Non-pigmented ciliary epithelial cell (primary cell): ENCODE measurements at regions not wholly inside any gene's neighbourhood (a gene's known extent, or its start where the extent isn't known, plus 50 kb on each side); places are given as distances from the start of the nearest gene placed in this dataset.
"Not testable (repeated sequence)": the region's sequence is repeated elsewhere in the genome, so short reads cannot be mapped to it uniquely, and the experiment has no call there.

Experiments used
- DNase-seq: peaks from one replicate; pipeline ENCODE4 v3.0.0-alpha.2; 2010; ENCODE audit warnings: low read depth

DNA sequence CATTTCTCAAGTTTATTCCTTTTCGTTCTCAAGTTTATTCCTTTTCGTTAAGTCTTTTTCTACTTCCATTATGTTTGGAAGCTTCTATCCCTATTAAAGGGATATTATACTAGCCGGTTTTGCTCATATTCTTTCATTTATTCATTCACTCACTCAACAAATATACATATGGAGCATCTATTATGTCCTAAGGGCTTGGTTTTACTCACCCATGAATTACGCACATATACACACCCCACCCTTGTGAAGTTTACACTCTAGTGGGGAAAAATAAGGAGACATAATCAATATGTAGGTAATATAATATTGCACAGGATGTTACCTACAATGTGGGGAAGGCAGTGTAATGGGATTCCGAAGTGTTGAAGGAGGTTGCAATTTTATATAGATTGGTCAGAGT is 90.5 kb downstream of the ACTL7B start:
- no peak for DNase-seq

DNA sequence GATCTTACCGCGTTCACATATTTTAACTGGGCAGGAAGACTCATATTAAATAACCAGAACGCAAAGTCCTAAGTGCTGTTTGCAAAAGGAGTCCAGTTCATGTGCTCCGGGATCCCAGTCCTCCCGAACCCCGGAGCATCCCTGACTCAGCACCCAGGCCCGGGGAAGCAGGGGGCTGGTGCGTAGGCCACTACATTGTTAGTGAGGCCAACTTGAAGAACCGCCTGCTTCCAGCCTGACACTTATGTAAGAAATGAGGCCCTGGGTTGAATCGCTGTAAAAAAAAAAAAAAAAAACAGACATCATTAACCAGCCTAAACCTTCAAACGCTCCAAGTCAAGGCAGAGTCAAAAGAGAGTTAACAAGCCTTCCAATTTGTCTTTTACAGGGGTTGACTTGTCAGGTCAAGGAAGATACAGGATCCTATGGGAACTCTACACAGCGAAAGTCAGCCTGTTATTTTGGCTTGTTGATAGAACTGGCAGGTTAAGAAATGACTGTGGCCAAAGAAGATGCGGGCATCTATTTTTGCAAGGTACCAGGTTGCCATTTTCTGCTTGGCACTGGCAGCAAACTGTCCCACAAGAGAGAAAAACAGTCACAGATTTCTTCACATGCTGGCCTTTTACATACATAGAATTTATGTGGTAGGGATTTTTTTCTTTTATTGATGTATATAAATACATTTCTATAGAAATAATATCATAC is 93.3 kb downstream of the ACTL7B start:
- DNase-seq = no peak

DNA sequence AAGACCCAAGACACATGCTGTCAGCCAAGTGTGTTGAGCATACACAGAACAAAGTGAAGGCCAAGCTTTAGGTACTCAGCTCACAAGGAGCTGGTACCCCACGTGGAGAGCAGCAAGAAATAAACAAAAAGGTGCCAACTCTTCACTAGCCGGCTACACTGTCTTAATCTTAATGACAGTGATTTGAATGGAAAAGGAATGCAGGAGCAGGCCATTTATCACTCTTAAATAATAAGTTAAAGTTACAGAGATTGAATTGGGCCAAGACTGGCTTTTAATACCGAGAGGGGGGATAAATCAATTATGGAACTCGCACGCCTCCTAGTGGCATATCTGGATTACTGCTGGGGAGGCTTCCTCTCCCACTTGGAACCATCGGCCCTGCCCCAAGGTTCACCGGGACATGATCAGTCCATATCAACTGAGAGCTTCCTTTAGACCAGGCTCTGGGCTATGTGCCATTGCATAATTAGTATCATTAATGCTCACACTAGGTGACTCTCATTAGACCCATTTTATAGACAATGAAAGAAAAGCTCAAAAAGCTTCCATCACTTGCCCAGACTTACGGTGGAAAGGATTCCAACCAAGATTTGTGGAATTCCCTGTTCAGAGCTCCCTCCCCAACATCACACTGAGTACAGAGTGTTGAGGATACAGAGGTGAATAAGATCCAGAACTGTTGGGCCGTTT is 94.0 kb downstream of the ACTL7B start:
- DNase-seq = no peak

GRCh38 chr9:108760841-108761240 is 94.9 kb downstream of the ACTL7B start:
- no peak for DNase-seq

- DNase-seq = no peak
Observed at GRCh38 chr9:108759835-108760234, 96.0 kb downstream of the ACTL7B start.

- DNase-seq = no peak
Observed at GRCh38 chr9:108759399-108759798, 96.4 kb downstream of the ACTL7B start.

GRCh38 chr9:108756746-108757490 is 98.9 kb downstream of the ACTL7B start:
- no peak for DNase-seq

GRCh38 chr9:108755979-108756378 is 99.8 kb downstream of the ACTL7B start:
- DNase-seq = no peak

- no peak for DNase-seq
Observed at GRCh38 chr9:108751369-108751768, 104.4 kb downstream of the ACTL7B start.

DNA sequence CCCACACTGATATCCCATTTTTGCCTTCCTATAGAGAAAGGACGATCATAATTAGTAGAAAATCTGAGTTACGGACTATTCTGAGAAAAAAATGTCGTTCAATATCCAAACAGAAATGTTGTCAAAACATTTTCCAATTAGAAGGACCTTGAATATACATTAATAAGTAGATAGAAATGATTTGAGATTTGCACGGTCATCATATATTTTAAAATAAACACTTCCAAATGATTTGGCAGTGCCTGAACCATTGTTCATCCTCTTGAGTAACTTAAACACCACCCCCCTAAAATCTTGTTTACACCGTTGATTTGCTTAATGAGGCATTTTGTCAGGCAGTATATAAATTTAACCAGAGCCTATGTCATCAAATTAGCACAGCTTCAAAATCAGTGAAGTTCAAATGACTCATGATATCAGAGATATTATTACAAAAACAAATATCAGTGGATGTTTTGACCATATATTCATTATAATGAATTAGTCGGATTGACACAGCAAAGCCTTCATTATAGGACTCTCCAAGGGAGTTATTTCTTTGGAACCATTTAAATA is 105.0 kb downstream of the ACTL7B start:
- no peak for DNase-seq

- no peak for DNase-seq
Observed at GRCh38 chr9:108748776-108749175, 107.0 kb downstream of the ACTL7B start.

DNA sequence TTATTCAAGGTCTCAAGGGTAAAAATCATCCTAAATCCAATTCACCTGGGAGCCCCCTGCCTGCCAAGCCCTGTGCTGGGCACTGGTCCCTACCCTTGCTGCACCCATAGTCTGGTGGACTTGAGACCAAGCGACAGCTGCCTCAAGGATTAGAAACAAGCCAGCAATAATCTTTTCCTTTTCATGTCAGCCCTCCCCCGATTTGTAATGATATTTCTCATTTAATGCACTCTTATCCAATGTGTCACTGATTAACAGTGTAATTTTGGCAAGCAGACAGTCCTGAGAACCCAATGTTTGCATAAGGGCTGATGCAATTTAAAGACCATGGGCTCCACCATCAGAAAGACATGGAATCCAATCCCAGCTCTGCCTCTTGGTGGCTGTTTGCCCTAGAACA is 108.9 kb downstream of the ACTL7B start:
- DNase-seq = no peak

- DNase-seq = no peak
Observed at GRCh38 chr9:108746001-108746400, 109.8 kb downstream of the ACTL7B start.

GRCh38 chr9:108744641-108745040 is 111.1 kb downstream of the ACTL7B start:
- no peak for DNase-seq

GRCh38 chr9:108743901-108744371 is 111.8 kb downstream of the ACTL7B start:
- DNase-seq = no peak

DNA sequence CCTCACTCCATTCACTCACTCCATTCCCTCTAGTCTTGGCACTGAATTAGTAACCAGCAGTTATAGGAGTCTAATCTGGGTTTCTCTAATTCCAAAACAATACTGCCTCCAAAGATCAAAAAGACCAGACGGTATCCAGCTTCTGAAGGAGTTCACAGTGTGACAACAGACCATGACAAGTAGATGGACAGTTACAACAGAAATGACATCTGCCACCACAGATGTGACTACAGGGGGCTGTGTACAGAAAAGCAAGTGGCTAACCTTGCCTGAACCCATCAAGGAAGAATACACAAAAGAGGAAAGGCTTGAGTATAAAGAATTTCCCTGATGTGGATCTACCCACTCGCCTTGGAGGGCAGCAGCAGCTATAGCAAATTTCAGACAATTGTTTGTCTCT is 112.4 kb downstream of the ACTL7B start:
- no peak for DNase-seq

GRCh38 chr9:108742191-108742590 is 113.6 kb downstream of the ACTL7B start:
- no peak for DNase-seq

DNA sequence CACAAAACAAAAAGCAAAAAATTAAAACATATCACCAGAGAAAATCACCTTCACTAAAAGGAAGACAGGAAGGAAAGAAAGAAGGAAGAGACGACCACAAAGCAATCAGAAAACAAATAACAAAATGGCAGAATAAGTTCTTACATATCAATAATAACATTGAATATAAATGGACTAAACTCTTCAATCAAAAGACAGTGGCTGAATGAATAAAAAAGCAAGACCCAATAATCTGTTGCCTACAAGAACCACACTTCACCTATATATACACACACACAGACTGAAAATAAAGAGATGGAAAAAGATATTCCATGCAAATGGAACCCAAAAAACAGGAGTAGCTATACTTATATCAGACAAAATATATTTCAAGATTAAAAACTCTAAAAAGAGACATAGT is 124.5 kb downstream of the ACTL7B start:
- not testable (repeated sequence) for DNase-seq

DNA sequence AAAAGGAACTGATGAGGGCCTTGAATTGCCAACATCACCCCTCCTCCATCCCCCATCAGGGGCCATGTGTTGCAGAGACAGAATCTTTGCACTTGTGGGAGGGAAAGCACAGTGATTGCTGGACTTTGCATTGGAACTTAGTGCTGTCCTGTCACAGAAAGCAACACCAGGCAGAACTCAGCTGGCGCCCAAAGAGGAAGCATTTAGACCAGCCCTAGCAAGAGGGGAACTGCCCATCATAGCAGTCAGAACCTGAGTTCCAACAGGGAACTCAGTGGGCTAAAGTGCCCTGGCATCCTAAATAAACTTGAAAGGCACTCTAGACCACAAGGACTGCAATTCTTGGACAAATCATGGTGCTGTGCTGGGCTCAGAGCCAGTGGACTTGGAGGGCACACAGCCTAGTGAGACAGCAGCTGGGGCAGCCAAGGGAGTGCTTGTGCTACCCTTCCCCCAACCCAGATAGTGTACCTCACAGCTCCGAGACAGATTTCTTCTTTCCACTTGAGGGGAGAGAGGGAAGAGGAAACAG is 128.1 kb downstream of the ACTL7B start:
- DNase-seq = no peak

DNA sequence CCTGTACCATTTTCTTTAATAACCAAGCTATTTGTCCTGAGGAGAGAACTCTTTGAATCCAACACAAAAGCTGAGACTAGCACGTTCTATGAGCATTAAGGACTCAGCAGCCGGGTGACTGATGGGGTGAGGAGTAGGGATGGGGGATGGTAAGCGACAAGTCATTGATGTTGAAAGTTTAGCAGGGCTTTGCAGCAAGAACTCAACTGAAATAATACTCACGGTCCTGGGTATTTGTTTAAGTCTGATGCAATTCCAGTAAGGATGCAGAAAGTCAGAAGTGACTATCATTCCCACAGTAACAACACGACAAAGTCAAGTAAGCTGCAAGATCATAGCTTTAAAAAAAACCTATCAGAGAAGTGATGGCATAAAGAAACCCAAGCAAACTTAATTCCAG is 131.1 kb downstream of the ACTL7B start:
- DNase-seq = no peak

DNA sequence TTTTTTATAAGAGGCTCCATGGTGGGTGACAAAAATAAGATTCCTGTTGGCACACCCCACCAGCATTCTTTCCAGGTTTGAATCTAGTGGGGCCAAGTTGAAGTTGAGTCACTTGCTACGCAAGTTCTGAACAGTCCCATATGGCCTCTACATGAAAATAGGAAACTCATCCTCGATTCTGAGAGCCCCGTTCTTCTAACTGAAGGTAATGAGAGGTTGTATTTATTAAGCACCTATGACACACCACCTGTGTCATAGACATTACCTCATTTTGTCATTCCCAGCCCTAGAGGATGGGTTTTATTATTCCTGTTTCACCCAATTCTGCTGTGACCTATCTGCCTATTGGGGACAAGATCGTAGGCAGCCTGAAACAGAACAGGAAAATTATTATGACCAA is 131.7 kb downstream of the ACTL7B start:
- DNase-seq = no peak

GRCh38 chr9:108722396-108722795 is 133.4 kb downstream of the ACTL7B start:
- no peak for DNase-seq
